ENCODE measurements at regions not wholly inside any gene's neighbourhood (a gene's known extent, or its start where the extent isn't known, plus 50 kb on each side); places are given as distances from the start of the nearest gene placed in this dataset.

DNA sequence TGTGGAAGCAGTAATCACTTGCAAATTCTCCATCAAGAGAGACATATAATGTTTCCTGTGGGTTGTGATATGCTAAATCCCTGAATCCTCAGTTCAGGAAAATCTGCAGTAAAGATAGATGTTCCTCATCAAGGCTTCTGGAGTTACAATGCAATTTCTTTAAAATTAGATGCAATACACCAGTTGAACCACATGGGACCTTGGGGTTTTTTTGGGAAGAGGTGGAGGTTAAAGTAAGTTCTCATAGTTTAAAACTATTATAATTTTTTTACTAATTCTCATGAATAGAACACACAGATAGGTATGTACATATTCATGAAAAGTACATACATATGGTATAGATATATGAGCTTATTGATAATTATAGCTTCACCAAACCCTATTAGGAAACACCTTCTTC lies 496.2 kb downstream of the SATB2 start:
- H3K27ac ChIP-seq (ENCODE audit: insufficient read depth in 1 of 2, low read depth in 1 of 2, low read length in 2 of 2, poor library complexity in 1 of 2, severe bottlenecking in 2 of 2), result no peak overlapping the region
- CTCF ChIA-PET, result no interaction called here

DNA sequence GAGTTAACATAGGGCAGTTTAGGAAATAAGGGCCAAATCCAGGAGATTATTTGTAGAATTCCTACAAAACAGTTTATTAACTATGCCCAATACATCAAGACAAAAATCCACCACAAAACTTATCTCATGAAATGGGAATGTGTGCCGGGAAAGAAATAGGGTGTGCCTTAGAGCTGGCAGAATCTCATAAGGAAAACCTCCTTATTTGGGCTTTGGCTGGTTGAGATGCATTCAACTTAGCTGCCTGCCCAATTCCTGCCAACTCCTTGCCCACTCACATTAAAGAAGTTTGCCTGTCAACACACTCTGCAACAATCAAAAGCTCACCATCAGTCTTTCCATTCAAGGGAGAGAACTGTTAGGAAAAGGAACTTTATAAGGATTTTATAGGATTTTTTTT lies 500.6 kb downstream of the SATB2 start:
- DNase-seq, result no peak
- Histone ChIP-seq H3K27me3 (replicated peaks in 2 of 5; ENCODE audit: control insufficient read depth in 4 of 5, insufficient read depth in 5 of 5, low read length in 4 of 5) (no peaks in the 10 kb centered on the region), H3K4me1 (ENCODE audit: control extremely low read depth in 1 of 4, control insufficient read depth in 4 of 4, insufficient read depth in 4 of 4, low read length in 3 of 4) (no peaks in the 10 kb centered on the region), H3K27ac (ENCODE audit: insufficient read depth in 1 of 2, low read depth in 1 of 2, low read length in 2 of 2, poor library complexity in 1 of 2, severe bottlenecking in 2 of 2) (no peak overlapping the region), H3K36me3 (ENCODE audit: control insufficient read depth in 4 of 4, insufficient read depth in 4 of 4, low read length in 3 of 4) (no peaks in the 10 kb centered on the region), H3K9me3 (ENCODE audit: control extremely low read depth in 1 of 5, control insufficient read depth in 4 of 5, insufficient read depth in 2 of 5, low read depth in 1 of 5, low read length in 4 of 5) (no peaks in the 10 kb centered on the region), H3K4me3 (ENCODE audit: control insufficient read depth in 1 of 7, extremely low read depth in 1 of 7, insufficient read depth in 4 of 7, low read depth in 2 of 7, low read length in 6 of 7) (no peak overlapping the region)
- POLR2A ChIA-PET, result no interaction called here
- WGBS (ENCODE audit: insufficient coverage), result 60% methylated on average over 1 of the region's 1 CpG
- CTCF ChIA-PET, result no interaction called here

More for the DNA sequence above, 496.2 kb downstream of the SATB2 start:
- POLR2A ChIA-PET, result no interaction called here
- Histone ChIP-seq H3K27me3 (replicated peaks in 2 of 5; ENCODE audit: control insufficient read depth in 4 of 5, insufficient read depth in 5 of 5, low read length in 4 of 5) (no peaks in the 10 kb centered on the region), H3K4me3 (ENCODE audit: control insufficient read depth in 1 of 7, extremely low read depth in 1 of 7, insufficient read depth in 4 of 7, low read depth in 2 of 7, low read length in 6 of 7) (no peak overlapping the region), H3K9me3 (ENCODE audit: control extremely low read depth in 1 of 5, control insufficient read depth in 4 of 5, insufficient read depth in 2 of 5, low read depth in 1 of 5, low read length in 4 of 5) (no peaks in the 10 kb centered on the region), H3K4me1 (ENCODE audit: control extremely low read depth in 1 of 4, control insufficient read depth in 4 of 4, insufficient read depth in 4 of 4, low read length in 3 of 4) (no peaks in the 10 kb centered on the region), H3K36me3 (ENCODE audit: control insufficient read depth in 4 of 4, insufficient read depth in 4 of 4, low read length in 3 of 4) (no peaks in the 10 kb centered on the region)
- DNase-seq, result no peak

- H3K36me3 ChIP-seq (ENCODE audit: control insufficient read depth in 4 of 4, insufficient read depth in 4 of 4, low read length in 3 of 4), result no peaks in the 10 kb centered on the region
- H3K27me3 ChIP-seq (replicated peaks in 2 of 5; ENCODE audit: control insufficient read depth in 4 of 5, insufficient read depth in 5 of 5, low read length in 4 of 5), result no peaks in the 10 kb centered on the region
- CTCF ChIA-PET, result no interaction called here
- no peak overlapping the region for H3K27ac ChIP-seq (ENCODE audit: insufficient read depth in 1 of 2, low read depth in 1 of 2, low read length in 2 of 2, poor library complexity in 1 of 2, severe bottlenecking in 2 of 2)
- no peaks in the 10 kb centered on the region for H3K4me1 ChIP-seq (ENCODE audit: control extremely low read depth in 1 of 4, control insufficient read depth in 4 of 4, insufficient read depth in 4 of 4, low read length in 3 of 4)
- no peak overlapping the region for H3K4me3 ChIP-seq (ENCODE audit: control insufficient read depth in 1 of 7, extremely low read depth in 1 of 7, insufficient read depth in 4 of 7, low read depth in 2 of 7, low read length in 6 of 7)
- no peaks in the 10 kb centered on the region for H3K9me3 ChIP-seq (ENCODE audit: control extremely low read depth in 1 of 5, control insufficient read depth in 4 of 5, insufficient read depth in 2 of 5, low read depth in 1 of 5, low read length in 4 of 5)
- no peak for DNase-seq
- POLR2A ChIA-PET, result no interaction called here
Measured at GRCh38 chr2:198953328-198953727, 504.4 kb downstream of the SATB2 start.

DNA sequence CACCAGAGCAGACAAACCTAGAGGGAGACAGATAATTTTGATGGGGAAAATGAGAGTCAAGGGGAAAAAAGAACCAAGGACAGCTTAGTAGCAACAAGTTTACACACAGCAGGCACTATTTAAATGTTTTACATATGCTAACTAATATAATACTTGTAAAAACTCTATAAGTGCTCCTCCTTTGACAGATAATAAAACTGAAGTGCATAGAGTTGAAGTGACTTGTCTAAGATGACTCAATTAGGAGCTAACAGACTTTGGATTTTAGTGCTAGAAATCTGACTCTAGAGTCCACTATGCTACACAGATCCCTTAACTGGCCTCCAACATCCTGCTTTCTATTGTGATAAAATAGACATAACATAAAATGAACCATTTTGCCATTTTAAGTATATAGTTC lies 506.9 kb downstream of the SATB2 start:
- ChIA-PET POLR2A (no interaction called here), CTCF (interaction anchor here (0.7 kb wide), 1 partner anchor 637 kb away, joined by 3 read pairs; no protein-coding TSS in a partner anchor)
- H3K36me3 ChIP-seq (ENCODE audit: control insufficient read depth in 4 of 4, insufficient read depth in 4 of 4, low read length in 3 of 4), result no peaks in the 10 kb centered on the region
- no peak for DNase-seq
- no peaks in the 10 kb centered on the region for H3K4me1 ChIP-seq (ENCODE audit: control extremely low read depth in 1 of 4, control insufficient read depth in 4 of 4, insufficient read depth in 4 of 4, low read length in 3 of 4)
- no peak overlapping the region for H3K4me3 ChIP-seq (ENCODE audit: control insufficient read depth in 1 of 7, extremely low read depth in 1 of 7, insufficient read depth in 4 of 7, low read depth in 2 of 7, low read length in 6 of 7)
- H3K27ac ChIP-seq (ENCODE audit: insufficient read depth in 1 of 2, low read depth in 1 of 2, low read length in 2 of 2, poor library complexity in 1 of 2, severe bottlenecking in 2 of 2), result no peak overlapping the region
- H3K27me3 ChIP-seq (replicated peaks in 2 of 5; ENCODE audit: control insufficient read depth in 4 of 5, insufficient read depth in 5 of 5, low read length in 4 of 5), result no peaks in the 10 kb centered on the region
- H3K9me3 ChIP-seq (ENCODE audit: control extremely low read depth in 1 of 5, control insufficient read depth in 4 of 5, insufficient read depth in 2 of 5, low read depth in 1 of 5, low read length in 4 of 5), result no peaks in the 10 kb centered on the region

GRCh38 chr2:198945496-198945895 lies 512.2 kb downstream of the SATB2 start:
- ChIA-PET POLR2A (no interaction called here), CTCF (no interaction called here)
- no peaks in the 10 kb centered on the region for H3K9me3 ChIP-seq (ENCODE audit: control extremely low read depth in 1 of 5, control insufficient read depth in 4 of 5, insufficient read depth in 2 of 5, low read depth in 1 of 5, low read length in 4 of 5)
- DNase-seq, result no peak
- H3K36me3 ChIP-seq (ENCODE audit: control insufficient read depth in 4 of 4, insufficient read depth in 4 of 4, low read length in 3 of 4), result no peaks in the 10 kb centered on the region
- no peaks in the 10 kb centered on the region for H3K4me1 ChIP-seq (ENCODE audit: control extremely low read depth in 1 of 4, control insufficient read depth in 4 of 4, insufficient read depth in 4 of 4, low read length in 3 of 4)
- no peak overlapping the region for H3K27ac ChIP-seq (ENCODE audit: insufficient read depth in 1 of 2, low read depth in 1 of 2, low read length in 2 of 2, poor library complexity in 1 of 2, severe bottlenecking in 2 of 2)
- H3K27me3 ChIP-seq (replicated peaks in 2 of 5; ENCODE audit: control insufficient read depth in 4 of 5, insufficient read depth in 5 of 5, low read length in 4 of 5), result no peaks in the 10 kb centered on the region
- H3K4me3 ChIP-seq (ENCODE audit: control insufficient read depth in 1 of 7, extremely low read depth in 1 of 7, insufficient read depth in 4 of 7, low read depth in 2 of 7, low read length in 6 of 7), result no peak overlapping the region
- WGBS (ENCODE audit: insufficient coverage), result no CpG with 5 or more reads among the region's 3 CpGs

DNA sequence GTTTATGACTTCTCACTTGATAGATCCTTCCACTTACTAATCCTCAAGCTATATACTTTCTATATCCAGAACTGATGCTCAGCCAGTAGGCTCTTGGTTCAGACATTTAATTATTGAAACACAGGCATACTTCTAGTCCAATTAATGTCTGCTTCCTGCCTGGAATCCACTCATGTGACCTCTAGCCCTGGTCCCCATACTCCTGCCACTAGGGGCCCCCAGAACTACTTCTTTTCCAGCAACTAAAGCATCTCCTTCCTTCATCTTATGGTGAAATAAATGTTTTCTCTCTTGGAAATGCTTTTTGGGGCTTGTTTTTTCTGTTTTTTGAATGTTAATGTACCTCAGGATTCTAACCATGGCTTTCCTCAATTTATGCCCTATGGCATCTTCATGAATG lies 527.6 kb downstream of the SATB2 start:
- no peak for DNase-seq
- H3K9me3 ChIP-seq (ENCODE audit: control extremely low read depth in 1 of 5, control insufficient read depth in 4 of 5, insufficient read depth in 2 of 5, low read depth in 1 of 5, low read length in 4 of 5), result peaks cover 0 to 5% (median 0%) of the 10 kb centered on the region in 5 experiments
- no peak overlapping the region for H3K27ac ChIP-seq (ENCODE audit: insufficient read depth in 1 of 2, low read depth in 1 of 2, low read length in 2 of 2, poor library complexity in 1 of 2, severe bottlenecking in 2 of 2)
- H3K4me1 ChIP-seq (ENCODE audit: control extremely low read depth in 1 of 4, control insufficient read depth in 4 of 4, insufficient read depth in 4 of 4, low read length in 3 of 4), result no peaks in the 10 kb centered on the region
- no peaks in the 10 kb centered on the region for H3K36me3 ChIP-seq (ENCODE audit: control insufficient read depth in 4 of 4, insufficient read depth in 4 of 4, low read length in 3 of 4)
- H3K27me3 ChIP-seq (replicated peaks in 2 of 5; ENCODE audit: control insufficient read depth in 4 of 5, insufficient read depth in 5 of 5, low read length in 4 of 5), result no peaks in the 10 kb centered on the region
- POLR2A ChIA-PET, result no interaction called here
- CTCF ChIA-PET, result no interaction called here
- H3K4me3 ChIP-seq (ENCODE audit: control insufficient read depth in 1 of 7, extremely low read depth in 1 of 7, insufficient read depth in 4 of 7, low read depth in 2 of 7, low read length in 6 of 7), result no peak overlapping the region

- 36% methylated on average over 2 of the region's 3 CpGs for WGBS (ENCODE audit: insufficient coverage)
- peaks cover 0 to 5% (median 0%) of the 10 kb centered on the region in 5 experiments for H3K9me3 ChIP-seq (ENCODE audit: control extremely low read depth in 1 of 5, control insufficient read depth in 4 of 5, insufficient read depth in 2 of 5, low read depth in 1 of 5, low read length in 4 of 5)
- no peaks in the 10 kb centered on the region for H3K27me3 ChIP-seq (replicated peaks in 2 of 5; ENCODE audit: control insufficient read depth in 4 of 5, insufficient read depth in 5 of 5, low read length in 4 of 5)
- POLR2A ChIA-PET, result no interaction called here
- H3K4me3 ChIP-seq (ENCODE audit: control insufficient read depth in 1 of 7, extremely low read depth in 1 of 7, insufficient read depth in 4 of 7, low read depth in 2 of 7, low read length in 6 of 7), result no peak overlapping the region
- CTCF ChIA-PET, result no interaction called here
- no peaks in the 10 kb centered on the region for H3K4me1 ChIP-seq (ENCODE audit: control extremely low read depth in 1 of 4, control insufficient read depth in 4 of 4, insufficient read depth in 4 of 4, low read length in 3 of 4)
- no peak for DNase-seq
- H3K27ac ChIP-seq (ENCODE audit: insufficient read depth in 1 of 2, low read depth in 1 of 2, low read length in 2 of 2, poor library complexity in 1 of 2, severe bottlenecking in 2 of 2), result no peak overlapping the region
- no peaks in the 10 kb centered on the region for H3K36me3 ChIP-seq (ENCODE audit: control insufficient read depth in 4 of 4, insufficient read depth in 4 of 4, low read length in 3 of 4)
Measured at GRCh38 chr2:198928026-198928425, 529.7 kb downstream of the SATB2 start.

All from common myeloid progenitor, CD34-positive (primary cell).